K562 (cell line): ENCODE measurements at regions not wholly inside any gene's neighbourhood (a gene's known extent, or its start where the extent isn't known, plus 50 kb on each side); places are given as distances from the start of the nearest gene placed in this dataset.

Experiments used
- BACH1 ChIP-seq: fragments of 200-800 bp; sonication (Bioruptor generic); IDR thresholded peaks from 2 replicates; pipeline ENCODE4 v1.6.1; 2016; ENCODE audit warnings: missing genetic modification characterization, missing compliant biosample characterization
- CBX1 ChIP-seq: sonication (generic); IDR thresholded peaks from 2 replicates; pipeline ENCODE4 v1.6.1; 2016; ENCODE audit warnings: antibody characterized with exemption, low read depth, mild to moderate bottlenecking
- CREB3 ChIP-seq: fragments of 450-650 bp; conservative IDR thresholded peaks from 2 replicates; pipeline ENCODE4 v1.6.1; 2016; ENCODE audit warnings: missing genetic modification characterization, low read depth, mild to moderate bottlenecking, missing compliant biosample characterization, moderate library complexity
- GABPB2 ChIP-seq: fragments of 250-450 bp; sonication (Bioruptor Pico); conservative IDR thresholded peaks from 2 replicates; pipeline ENCODE4 v1.5.1; 2021; ENCODE audit warnings: mild to moderate bottlenecking
- HDAC8 ChIP-seq: fragments of 450-650 bp; IDR thresholded peaks from 2 replicates; pipeline ENCODE4 v1.6.1; 2016; ENCODE audit warnings: mild to moderate bottlenecking, missing genetic modification characterization, moderate library complexity, missing compliant biosample characterization
- ILK ChIP-seq: fragments of 450-650 bp; IDR thresholded peaks from 2 replicates; pipeline ENCODE4 v1.6.1; 2016; ENCODE audit warnings: missing genetic modification characterization, low read depth, mild to moderate bottlenecking, missing compliant biosample characterization, moderate library complexity, borderline replicate concordance
- LARP7 ChIP-seq: fragments of 450-650 bp; IDR thresholded peaks from 2 replicates; pipeline ENCODE4 v1.6.1; 2016
- NFE2L1 ChIP-seq: fragments of 450-650 bp; IDR thresholded peaks from 2 replicates; pipeline ENCODE4 v1.6.1; 2016; ENCODE audit warnings: missing genetic modification characterization, low read depth, mild to moderate bottlenecking, missing compliant biosample characterization, moderate library complexity, borderline replicate concordance
- POU5F1 ChIP-seq: fragments of 150-350 bp; IDR thresholded peaks from 2 replicates; pipeline ENCODE4 v1.6.1; 2014; ENCODE audit warnings: borderline replicate concordance, low read length, low read depth, mild to moderate bottlenecking; ENCODE audit not compliant: partially characterized antibody
- PYGO2 ChIP-seq: fragments of 450-650 bp; IDR thresholded peaks from 2 replicates; pipeline ENCODE4 v1.6.1; 2016; ENCODE audit warnings: mild to moderate bottlenecking, missing genetic modification characterization, moderate library complexity, missing compliant biosample characterization
- SNRNP70 ChIP-seq: fragments of 200-400 bp; formaldehyde crosslinking; optimal IDR thresholded peaks from 2 replicates; pipeline ENCODE3; 2017; ENCODE audit warnings: low read depth, low read length
- TSHZ1 ChIP-seq: fragments of 250-450 bp; sonication (Bioruptor Pico); IDR thresholded peaks from 2 replicates; pipeline ENCODE4 v1.4.0; 2020; ENCODE audit warnings: mild to moderate bottlenecking, moderate library complexity
- WHSC1 ChIP-seq: IDR thresholded peaks from one replicate; pipeline ENCODE4 v1.6.1; 2012; ENCODE audit warnings: low read length, control low read depth, inconsistent platforms
- ZNF175 ChIP-seq: fragments of 200-800 bp; sonication (Bioruptor generic); IDR thresholded peaks from 2 replicates; pipeline ENCODE4 v1.6.1; 2016; ENCODE audit warnings: low read depth, mild to moderate bottlenecking, missing genetic modification characterization, missing compliant biosample characterization
- ZNF212 ChIP-seq: fragments of 450-650 bp; formaldehyde crosslinking; IDR thresholded peaks from 2 replicates; pipeline ENCODE4 v1.4.0; 2020; ENCODE audit warnings: mild to moderate bottlenecking
- ZNF431 ChIP-seq: sonication (generic); formaldehyde crosslinking; IDR thresholded peaks from 2 replicates; pipeline ENCODE4 v1.8.0; 2022; ENCODE audit warnings: mild to moderate bottlenecking, missing genetic modification reagents
- ZNF592 ChIP-seq: fragments of 450-650 bp; IDR thresholded peaks from 2 replicates; pipeline ENCODE4 v1.6.1; 2017; ENCODE audit warnings: antibody characterized with exemption, mild to moderate bottlenecking
- ZNF707 ChIP-seq: fragments of 250-450 bp; sonication (Bioruptor Pico); conservative IDR thresholded peaks from 2 replicates; pipeline ENCODE4 v1.8.0; 2022; ENCODE audit warnings: inconsistent platforms, mild to moderate bottlenecking, moderate library complexity

- peak; percentile 96 for TF ChIP-seq ZNF592
- TF ChIP-seq ZNF212 (CRISPR knock-in tag) = no peak
- no peak for TF ChIP-seq SNRNP70
- peak; percentile 47; the same call in 1 of the 2 replicates for TF ChIP-seq PYGO2 (tag)
- TF ChIP-seq ZNF431 (CRISPR knock-in tag) = no peak
- TF ChIP-seq POU5F1 = no peak
- peak; percentile 63; the same call in 1 of the 2 replicates for TF ChIP-seq HDAC8 (tag)
- TF ChIP-seq LARP7 = no peak
- no peak for TF ChIP-seq ZNF707 (CRISPR knock-in tag)
- TF ChIP-seq CBX1 = no peak
- TF ChIP-seq WHSC1 = no peak
- peak; percentile 53; the same call in 1 of the 2 replicates for TF ChIP-seq NFE2L1 (tag)
- peak; percentile 88; the same call in 1 of the 2 replicates for TF ChIP-seq ILK (tag)
- TF ChIP-seq GABPB2 (CRISPR knock-in tag) = no peak
- peak; percentile 53; the same call in 1 of the 2 replicates for TF ChIP-seq BACH1 (tag)
- peak; percentile 53; the same call in 1 of the 2 replicates for TF ChIP-seq CREB3 (tag)
- TF ChIP-seq TSHZ1 = 0 out of 2 replicates have a peak, but pooled peaks have one; percentile 63
- peak; percentile 91 for TF ChIP-seq ZNF175
Measured at GRCh38 chr2:145854039-145854755, 1334.3 kb upstream of the ZEB2 start (continued).
